ENCODE measurements at regions not wholly inside any gene's neighbourhood (a gene's known extent, or its start where the extent isn't known, plus 50 kb on each side); places are given as distances from the start of the nearest gene placed in this dataset.

DNA sequence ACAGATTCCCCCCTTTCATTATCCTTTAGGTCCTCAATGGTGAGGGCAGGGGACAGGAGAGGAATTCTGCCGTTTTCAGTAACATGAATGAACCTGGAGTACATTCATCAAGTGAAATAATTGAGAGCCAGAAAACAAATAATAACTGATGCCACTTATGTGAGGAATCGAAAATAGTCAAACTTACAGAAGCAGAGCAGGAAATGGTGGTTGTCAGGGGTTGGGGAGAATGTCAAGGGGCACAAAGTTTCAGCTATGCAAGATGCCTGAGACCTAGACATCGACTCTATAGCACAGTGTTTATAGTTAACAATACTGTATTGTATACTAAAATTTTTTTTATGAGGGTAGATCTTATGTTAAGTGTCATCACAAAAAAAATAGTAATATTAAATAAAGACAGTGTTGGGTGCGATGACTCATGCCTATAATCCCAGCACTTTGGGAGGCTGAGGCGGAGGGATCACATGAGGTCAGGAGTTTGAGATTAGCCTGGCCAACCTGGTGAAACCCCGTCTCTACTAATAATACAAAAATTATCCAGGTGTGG is 1219.8 kb downstream of the GATA3 start:
- H3K27me3 ChIP-seq = peaks cover 9% of the 10 kb centered on the region
- H3K9me3 ChIP-seq = no peaks in the 10 kb centered on the region
- no peaks in the 10 kb centered on the region for H3K4me1 ChIP-seq
- DNase-seq (no peak), ATAC-seq (no peak)
- TF ChIP-seq, protein P1, sequence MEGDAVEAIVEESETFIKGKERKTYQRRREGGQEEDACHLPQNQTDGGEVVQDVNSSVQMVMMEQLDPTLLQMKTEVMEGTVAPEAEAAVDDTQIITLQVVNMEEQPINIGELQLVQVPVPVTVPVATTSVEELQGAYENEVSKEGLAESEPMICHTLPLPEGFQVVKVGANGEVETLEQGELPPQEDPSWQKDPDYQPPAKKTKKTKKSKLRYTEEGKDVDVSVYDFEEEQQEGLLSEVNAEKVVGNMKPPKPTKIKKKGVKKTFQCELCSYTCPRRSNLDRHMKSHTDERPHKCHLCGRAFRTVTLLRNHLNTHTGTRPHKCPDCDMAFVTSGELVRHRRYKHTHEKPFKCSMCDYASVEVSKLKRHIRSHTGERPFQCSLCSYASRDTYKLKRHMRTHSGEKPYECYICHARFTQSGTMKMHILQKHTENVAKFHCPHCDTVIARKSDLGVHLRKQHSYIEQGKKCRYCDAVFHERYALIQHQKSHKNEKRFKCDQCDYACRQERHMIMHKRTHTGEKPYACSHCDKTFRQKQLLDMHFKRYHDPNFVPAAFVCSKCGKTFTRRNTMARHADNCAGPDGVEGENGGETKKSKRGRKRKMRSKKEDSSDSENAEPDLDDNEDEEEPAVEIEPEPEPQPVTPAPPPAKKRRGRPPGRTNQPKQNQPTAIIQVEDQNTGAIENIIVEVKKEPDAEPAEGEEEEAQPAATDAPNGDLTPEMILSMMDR (IDR thresholded peaks at IDR 0.05) = no peak
- intact Hi-C loops (cut with DNase I) = no loop called here
- H3K4me3 ChIP-seq = no peak overlapping the region
- H3K27ac ChIP-seq = no peak overlapping the region
- no peaks in the 10 kb centered on the region for H3K36me3 ChIP-seq

DNA sequence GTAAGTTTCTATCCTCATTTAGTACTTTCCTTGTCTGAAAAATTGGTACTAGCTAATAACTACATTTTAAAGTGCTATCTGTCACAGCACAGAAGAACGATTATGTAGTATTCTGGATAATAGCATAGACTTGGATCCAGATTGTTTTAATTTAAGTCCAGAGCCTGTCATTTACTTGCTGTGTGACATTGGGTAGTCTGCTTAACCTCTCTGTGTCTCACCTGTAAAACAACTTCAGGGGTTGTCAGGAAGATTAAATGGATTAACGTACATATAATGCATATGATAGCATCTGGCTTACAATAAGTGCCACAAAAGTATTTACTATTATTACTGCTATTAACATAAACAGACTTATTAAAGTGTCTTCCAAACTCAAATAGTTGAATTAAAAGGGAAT is 1221.4 kb downstream of the GATA3 start:
- H3K36me3 ChIP-seq = no peaks in the 10 kb centered on the region
- intact Hi-C loops (cut with DNase I) = no loop called here

DNA sequence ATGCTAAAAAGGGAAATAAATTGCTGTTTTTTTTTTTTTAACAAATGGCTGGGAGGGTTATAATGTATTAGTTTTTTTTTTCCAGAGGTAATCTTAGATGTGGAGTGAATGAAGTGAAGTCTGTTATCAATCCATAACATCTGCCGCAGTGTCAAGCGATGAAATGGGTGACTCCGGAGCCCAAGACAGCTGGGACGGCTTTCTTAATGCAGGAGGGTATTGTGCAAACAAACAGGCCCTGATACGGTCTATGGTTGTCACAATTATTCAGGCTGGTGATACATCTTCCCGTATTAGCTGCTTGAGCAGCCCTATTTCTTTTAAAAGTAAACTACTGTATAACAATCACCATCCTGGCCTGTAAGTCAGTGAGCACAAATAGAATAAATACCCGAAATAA is 1231.2 kb downstream of the GATA3 start:
- Histone ChIP-seq H3K9me3 (no peaks in the 10 kb centered on the region), H3K4me1 (no peaks in the 10 kb centered on the region), H3K36me3 (no peaks in the 10 kb centered on the region), H3K4me3 (no peak overlapping the region), H3K27me3 (no peaks in the 10 kb centered on the region), H3K27ac (no peak overlapping the region)
- DNase-seq = no peak
- TF ChIP-seq, protein P1 (IDR thresholded peaks at IDR 0.05) = no peak
- intact Hi-C loops (cut with DNase I) = no loop called here
- ATAC-seq = no peak

More for the DNA sequence above, 1221.4 kb downstream of the GATA3 start:
- no peaks in the 10 kb centered on the region for H3K4me1 ChIP-seq
- ATAC-seq (no peak), DNase-seq (no peak)
- no peak overlapping the region for H3K27ac ChIP-seq
- H3K9me3 ChIP-seq = no peaks in the 10 kb centered on the region
- H3K4me3 ChIP-seq = no peak overlapping the region
- TF ChIP-seq, protein P1 (IDR thresholded peaks at IDR 0.05) = no peak
- peaks cover 4% of the 10 kb centered on the region for H3K27me3 ChIP-seq

DNA sequence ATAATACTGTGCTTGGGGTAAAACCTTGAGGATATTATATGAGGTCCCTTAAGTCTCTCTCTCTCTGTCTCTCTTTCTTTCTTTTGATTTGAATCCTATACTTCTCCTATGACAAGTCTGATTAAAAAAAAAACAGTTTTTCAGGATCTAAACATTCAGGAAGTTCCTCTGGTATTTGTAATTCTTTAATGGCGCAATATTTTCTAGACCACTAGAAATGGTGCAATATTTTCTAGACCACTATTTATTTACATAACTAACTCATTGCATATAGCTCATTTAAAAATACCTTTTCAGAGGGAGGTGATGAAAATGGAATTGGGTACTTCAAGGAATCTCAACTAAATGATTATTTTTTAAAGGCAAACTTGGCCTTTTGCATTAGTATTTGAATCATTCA is 1235.3 kb downstream of the GATA3 start:
- H3K4me1 ChIP-seq = no peaks in the 10 kb centered on the region
- intact Hi-C loops (cut with DNase I) = no loop called here
- no peaks in the 10 kb centered on the region for H3K36me3 ChIP-seq
- no peaks in the 10 kb centered on the region for H3K27me3 ChIP-seq
- H3K27ac ChIP-seq = no peak overlapping the region
- ATAC-seq (no peak), DNase-seq (no peak)
- no peaks in the 10 kb centered on the region for H3K9me3 ChIP-seq
- TF ChIP-seq, protein P1 (IDR thresholded peaks at IDR 0.05) = no peak
- no peak overlapping the region for H3K4me3 ChIP-seq

DNA sequence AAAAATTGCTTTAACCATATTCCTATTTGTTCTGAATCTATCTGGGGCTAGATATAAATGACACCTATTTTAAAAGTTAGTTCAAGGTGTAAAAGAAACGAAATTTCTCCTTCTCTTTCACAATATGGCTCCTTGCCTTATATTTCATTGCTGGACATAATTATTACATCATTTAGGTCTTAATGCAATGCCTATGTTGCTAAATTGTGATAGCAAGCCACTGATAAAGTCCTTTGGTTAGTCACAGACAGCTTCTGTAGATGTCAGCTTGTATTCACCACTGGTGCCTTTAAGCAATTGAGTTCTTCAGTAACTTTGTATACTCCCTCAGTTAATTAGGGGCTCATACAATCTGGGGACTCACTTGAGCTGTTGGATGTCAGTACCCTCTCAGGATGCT is 1236.6 kb downstream of the GATA3 start:
- Histone ChIP-seq H3K4me1 (no peaks in the 10 kb centered on the region), H3K4me3 (no peak overlapping the region), H3K27ac (no peak overlapping the region), H3K36me3 (no peaks in the 10 kb centered on the region), H3K9me3 (no peaks in the 10 kb centered on the region), H3K27me3 (no peaks in the 10 kb centered on the region)
- DNase-seq = no peak
- TF ChIP-seq, protein P1 (IDR thresholded peaks at IDR 0.05) = no peak
- intact Hi-C loops (cut with DNase I) = no loop called here
- ATAC-seq = no peak

DNA sequence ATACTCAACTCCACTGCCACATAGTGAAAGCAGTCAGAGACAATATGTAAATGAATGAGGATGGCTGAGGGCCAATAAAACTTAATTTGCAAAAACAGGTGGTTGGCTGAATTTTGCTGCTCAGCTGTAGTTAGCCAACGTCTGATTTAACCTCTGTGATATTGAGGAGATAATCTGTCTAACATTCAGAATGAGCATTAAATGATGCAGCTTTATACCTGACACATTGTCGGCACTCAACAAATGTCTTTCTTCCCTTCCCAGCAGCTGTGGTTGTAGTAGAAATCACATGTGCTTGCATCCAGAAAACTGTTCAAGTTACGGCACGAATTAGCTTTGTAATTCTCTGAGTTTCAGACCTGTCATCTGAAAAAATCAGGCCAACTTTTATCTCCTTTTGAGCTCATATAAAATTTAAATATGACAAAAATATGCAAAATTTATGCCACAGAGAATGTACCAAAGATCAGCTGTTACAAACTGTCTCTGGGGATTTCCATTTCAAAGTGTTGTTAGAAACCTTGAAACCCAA is 1239.7 kb downstream of the GATA3 start:
- no peak overlapping the region for H3K27ac ChIP-seq
- H3K9me3 ChIP-seq = no peaks in the 10 kb centered on the region
- no peaks in the 10 kb centered on the region for H3K27me3 ChIP-seq
- DNase-seq (no peak), ATAC-seq (no peak)
- TF ChIP-seq, protein P1 (IDR thresholded peaks at IDR 0.05) = no peak
- intact Hi-C loops (cut with DNase I) = no loop called here
- no peaks in the 10 kb centered on the region for H3K36me3 ChIP-seq
- H3K4me3 ChIP-seq = no peak overlapping the region
- no peaks in the 10 kb centered on the region for H3K4me1 ChIP-seq
